ENCODE measurements at regions not wholly inside any gene's neighbourhood (a gene's known extent, or its start where the extent isn't known, plus 50 kb on each side); places are given as distances from the start of the nearest gene placed in this dataset.
A peak's percentile ranks its signal among the peaks of the same experiment; 100 is the strongest.

GRCh38 chr14:37698840-37699777, 103.7 kb downstream of the TTC6 start (continued):
- TF ChIP-seq, protein P1, sequence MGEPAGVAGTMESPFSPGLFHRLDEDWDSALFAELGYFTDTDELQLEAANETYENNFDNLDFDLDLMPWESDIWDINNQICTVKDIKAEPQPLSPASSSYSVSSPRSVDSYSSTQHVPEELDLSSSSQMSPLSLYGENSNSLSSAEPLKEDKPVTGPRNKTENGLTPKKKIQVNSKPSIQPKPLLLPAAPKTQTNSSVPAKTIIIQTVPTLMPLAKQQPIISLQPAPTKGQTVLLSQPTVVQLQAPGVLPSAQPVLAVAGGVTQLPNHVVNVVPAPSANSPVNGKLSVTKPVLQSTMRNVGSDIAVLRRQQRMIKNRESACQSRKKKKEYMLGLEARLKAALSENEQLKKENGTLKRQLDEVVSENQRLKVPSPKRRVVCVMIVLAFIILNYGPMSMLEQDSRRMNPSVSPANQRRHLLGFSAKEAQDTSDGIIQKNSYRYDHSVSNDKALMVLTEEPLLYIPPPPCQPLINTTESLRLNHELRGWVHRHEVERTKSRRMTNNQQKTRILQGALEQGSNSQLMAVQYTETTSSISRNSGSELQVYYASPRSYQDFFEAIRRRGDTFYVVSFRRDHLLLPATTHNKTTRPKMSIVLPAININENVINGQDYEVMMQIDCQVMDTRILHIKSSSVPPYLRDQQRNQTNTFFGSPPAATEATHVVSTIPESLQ (CRISPR knock-in tag; conservative IDR thresholded peaks at IDR 0.05), result 0 out of 2 replicates have a peak, but pooled peaks have one; percentile 52
- TF ChIP-seq NFYB (CRISPR knock-in tag; IDR thresholded peaks at IDR 0.05), result peak; percentile 69
- no peak for TF ChIP-seq NPAS2 (CRISPR knock-in tag; IDR thresholded peaks at IDR 0.05; ENCODE audit: borderline replicate concordance)
- no peak; the same call in 1 of the 2 replicates for TF ChIP-seq TFDP1 (CRISPR knock-in tag; IDR thresholded peaks at IDR 0.05; ENCODE audit: borderline replicate concordance)
- TF ChIP-seq SYNCRIP (IDR thresholded peaks at IDR 0.05; ENCODE audit: insufficient read depth, low read depth, low read length), result no peak
- TF ChIP-seq ZFY (CRISPR knock-in tag; IDR thresholded peaks at IDR 0.05), result peak; percentile 35; the same call in 1 of the 2 replicates
- no peak for TF ChIP-seq ZNF44 (CRISPR knock-in tag; IDR thresholded peaks at IDR 0.05)
- no peak for TF ChIP-seq ZNF121 (CRISPR knock-in tag; IDR thresholded peaks at IDR 0.05)
- TF ChIP-seq JUN (CRISPR knock-in tag; IDR thresholded peaks at IDR 0.05), result 0 out of 2 replicates have a peak, but pooled peaks have one; percentile 73
- no peak for TF ChIP-seq RAD21 (CRISPR knock-in tag; IDR thresholded peaks at IDR 0.05)
- TF ChIP-seq SMAD3 (CRISPR knock-in tag; IDR thresholded peaks at IDR 0.05), result no peak
- no peak for TF ChIP-seq ZNF83 (CRISPR knock-in tag; IDR thresholded peaks at IDR 0.05; ENCODE audit: borderline replicate concordance)
- peak; percentile 78; the same call in 1 of the 2 replicates for TF ChIP-seq MEIS1 (CRISPR knock-in tag; IDR thresholded peaks at IDR 0.05; ENCODE audit: borderline replicate concordance)
- no peak for TF ChIP-seq NR2C2 (CRISPR knock-in tag; IDR thresholded peaks at IDR 0.05; ENCODE audit: borderline replicate concordance)
- TF ChIP-seq TEAD3 (CRISPR knock-in tag; optimal IDR thresholded peaks at IDR 0.05; ENCODE audit: borderline replicate concordance), result peak; percentile 63
- peak; percentile 35; the same call in 1 of the 2 replicates for TF ChIP-seq E2F1 (CRISPR knock-in tag; IDR thresholded peaks at IDR 0.05)
- no peak for TF ChIP-seq PRMT3 (CRISPR knock-in tag; IDR thresholded peaks at IDR 0.05; ENCODE audit: borderline replicate concordance, low read depth)
- peak; percentile 46; the same call in 1 of the 2 replicates for TF ChIP-seq ZNF142 (CRISPR knock-in tag; IDR thresholded peaks at IDR 0.05)
- no peak for TF ChIP-seq TBP (CRISPR knock-in tag; IDR thresholded peaks at IDR 0.05)
